CD4-positive, alpha-beta memory T cell (primary cell): ENCODE measurements at regions not wholly inside any gene's neighbourhood (a gene's known extent, or its start where the extent isn't known, plus 50 kb on each side); places are given as distances from the start of the nearest gene placed in this dataset.

Source experiments
- CTCF ChIA-PET: fragments of 350-600 bp; sonication (Branson Sonifier 250); formaldehyde crosslinking; loops from one replicate; lab custom pipeline; 2021; ENCODE audit warnings: inconsistent platforms; ENCODE audit not compliant: partially characterized antibody; lab: Charles Lee
- POLR2A ChIA-PET: fragments of 350-600 bp; sonication (Branson Sonifier 250); formaldehyde crosslinking; loops from one replicate; lab custom pipeline; 2021; ENCODE audit not compliant: partially characterized antibody; lab: Charles Lee
- DNase-seq, 5 donors: peaks; one replicate each; pipeline versions ENCODE4 v3.0.0 to v3.0.0-alpha.2; 2020 to 2022; ENCODE audit warnings: mixed read lengths in 1 of 5
- H3K27ac ChIP-seq: one replicate; pipeline ENCODE4 v1.7.0; 2013; ENCODE audit warnings: low read depth, low read length
- H3K27me3 ChIP-seq: 2 replicates; pipeline ENCODE4 v1.7.0; 2013; ENCODE audit warnings: mild to moderate bottlenecking, low read length, moderate library complexity; ENCODE audit not compliant: insufficient read depth
- H3K36me3 ChIP-seq: 2 replicates; pipeline ENCODE4 v1.7.0; 2013; ENCODE audit warnings: mild to moderate bottlenecking, low read length, moderate library complexity; ENCODE audit not compliant: insufficient read depth
- H3K4me1 ChIP-seq: 2 replicates; pipeline ENCODE4 v1.7.0; 2013; ENCODE audit warnings: mild to moderate bottlenecking, low read length, moderate library complexity; ENCODE audit not compliant: insufficient read depth
- H3K4me3 ChIP-seq, 2 donors: one replicate each; pipeline ENCODE4 v1.7.0; 2013; ENCODE audit warnings: low read length in 2 of 2, mild to moderate bottlenecking in 1 of 2
- H3K9me3 ChIP-seq, 2 donors: one replicate each; pipeline ENCODE4 v1.7.0; 2013; ENCODE audit warnings: low read length in 2 of 2, control low read depth in 1 of 2; ENCODE audit not compliant: control insufficient read depth in 1 of 2
- H3K27ac Mint-ChIP-seq, 7 donors: one replicate each; pipeline ENCODE4 v1.8.0; 2020 to 2021; ENCODE audit warnings: mixed read lengths in 7 of 7, mild to moderate bottlenecking in 6 of 7, inconsistent platforms in 3 of 7, moderate library complexity in 3 of 7
- H3K27me3 Mint-ChIP-seq, 2 donors: one replicate each; pipeline ENCODE4 v1.8.0; 2020 to 2021; ENCODE audit warnings: mixed read lengths in 2 of 2
- H3K36me3 Mint-ChIP-seq, 2 donors: one replicate each; pipeline ENCODE4 v1.8.0; 2020 to 2021; ENCODE audit warnings: mixed read lengths in 2 of 2, inconsistent platforms in 1 of 2, mild to moderate bottlenecking in 1 of 2
- H3K4me1 Mint-ChIP-seq, 4 donors: one replicate each; pipeline ENCODE4 v1.8.0; 2020 to 2021; ENCODE audit warnings: mixed read lengths in 4 of 4, mild to moderate bottlenecking in 1 of 4
- H3K4me3 Mint-ChIP-seq, 8 donors: one replicate each; pipeline ENCODE4 v1.8.0; 2020 to 2021; ENCODE audit warnings: mixed read lengths in 8 of 8, mild to moderate bottlenecking in 7 of 8, moderate library complexity in 6 of 8, inconsistent platforms in 3 of 8
- H3K9me3 Mint-ChIP-seq, 8 donors: one replicate each; pipeline ENCODE4 v1.8.0; 2020 to 2021; ENCODE audit warnings: mixed read lengths in 8 of 8, mild to moderate bottlenecking in 5 of 8, inconsistent platforms in 3 of 8, moderate library complexity in 1 of 8
- intact Hi-C: fragments of 100-400 bp; cut with micrococcal nuclease; formaldehyde crosslinking; loops from one replicate; pipeline ENCODE4 v1.15.1; 2023

DNA sequence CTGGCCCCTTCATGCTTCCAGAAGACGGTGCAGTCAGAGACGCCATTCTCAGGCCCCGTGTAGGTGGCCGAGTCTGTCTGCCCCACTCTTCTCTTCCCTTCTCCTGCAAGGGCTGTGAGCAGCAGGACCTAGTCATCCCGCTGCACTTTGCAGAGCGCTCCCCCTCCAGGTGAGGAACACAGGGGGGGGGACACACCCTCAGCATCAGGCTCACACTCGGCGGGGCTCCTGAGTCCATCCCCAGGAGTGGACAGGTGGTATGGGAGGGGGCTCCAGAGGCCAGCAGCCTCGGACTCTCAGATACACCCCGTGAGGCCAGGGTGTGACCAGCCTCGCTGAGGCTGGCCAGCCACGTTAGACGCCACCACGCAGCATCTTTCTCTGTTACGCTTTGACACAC lies 460.5 kb upstream of the MYT1L start:
- Mint-ChIP-seq H3K36me3 (no peaks in the 10 kb centered on the region), H3K9me3 (peaks cover 0 to 4% (median 0%) of the 10 kb centered on the region in 8 donors), H3K27ac (no peak overlapping the region), H3K27me3 (peaks cover 3% of the 10 kb centered on the region in 2 donors), H3K4me3 (no peak overlapping the region), H3K4me1 (no peaks in the 10 kb centered on the region)
- no peak overlapping the region for H3K27ac ChIP-seq
- no peaks in the 10 kb centered on the region for H3K9me3 ChIP-seq
- ChIA-PET CTCF (no interaction called here), POLR2A (no interaction called here)
- no peak overlapping the region for H3K4me3 ChIP-seq
- H3K27me3 ChIP-seq: no peaks in the 10 kb centered on the region
- no peaks in the 10 kb centered on the region for H3K36me3 ChIP-seq
- intact Hi-C loops: no loop called here
- no peak for DNase-seq
- H3K4me1 ChIP-seq: no peaks in the 10 kb centered on the region

DNA sequence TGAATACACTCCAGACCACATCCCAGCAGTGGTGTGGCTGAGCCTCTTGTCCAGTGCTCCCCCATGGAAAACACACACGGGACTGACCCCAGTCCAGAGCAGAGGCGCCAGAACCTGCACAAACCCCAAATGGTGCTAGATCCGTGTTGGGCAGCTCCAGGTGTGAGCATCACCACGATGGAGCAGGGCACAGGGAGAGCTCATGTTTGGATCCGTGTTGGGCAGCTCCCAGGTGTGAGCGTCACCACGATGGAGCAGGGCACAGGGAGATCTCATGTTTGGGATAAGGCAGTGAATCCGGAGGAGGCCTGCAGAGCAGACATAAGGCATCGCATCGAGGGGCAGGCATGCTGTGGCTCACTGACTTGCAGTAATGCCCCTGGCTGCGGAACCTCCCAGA lies 460.0 kb upstream of the MYT1L start:
- Mint-ChIP-seq H3K27ac (no peak overlapping the region), H3K9me3 (peaks cover 0 to 4% (median 0%) of the 10 kb centered on the region in 8 donors), H3K4me3 (no peak overlapping the region), H3K27me3 (peaks cover 3% of the 10 kb centered on the region in 2 donors), H3K4me1 (no peaks in the 10 kb centered on the region), H3K36me3 (no peaks in the 10 kb centered on the region)
- Histone ChIP-seq H3K9me3 (no peaks in the 10 kb centered on the region), H3K27ac (no peak overlapping the region), H3K4me3 (no peak overlapping the region), H3K4me1 (no peaks in the 10 kb centered on the region), H3K36me3 (no peaks in the 10 kb centered on the region), H3K27me3 (no peaks in the 10 kb centered on the region)
- intact Hi-C loops: no loop called here
- CTCF ChIA-PET: no interaction called here
- DNase-seq: no peak
- POLR2A ChIA-PET: no interaction called here

DNA sequence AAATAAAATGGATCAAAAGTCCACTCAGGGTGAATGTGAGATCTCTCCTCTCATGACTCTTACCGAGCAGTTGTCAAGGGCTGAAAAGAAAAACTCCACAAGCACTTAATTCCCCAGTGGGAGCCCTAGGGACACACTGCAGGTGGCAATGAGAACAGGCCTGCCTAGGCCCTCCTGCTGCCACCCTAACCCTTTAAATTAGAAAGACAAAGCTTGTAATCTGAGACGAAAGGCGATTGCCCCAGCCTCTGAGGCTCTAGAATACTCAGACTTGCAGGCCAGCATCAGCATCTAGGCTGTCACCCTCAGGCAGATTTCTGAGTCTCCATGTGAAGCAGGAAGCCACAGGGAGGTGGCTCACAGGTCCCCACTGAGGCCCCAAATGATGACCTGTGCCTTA lies 457.0 kb upstream of the MYT1L start:
- no peak overlapping the region for H3K4me3 Mint-ChIP-seq
- no peak overlapping the region for H3K27ac Mint-ChIP-seq
- Histone ChIP-seq H3K36me3 (no peaks in the 10 kb centered on the region), H3K27me3 (no peaks in the 10 kb centered on the region), H3K27ac (no peak overlapping the region), H3K4me3 (no peak overlapping the region), H3K4me1 (no peaks in the 10 kb centered on the region), H3K9me3 (no peaks in the 10 kb centered on the region)
- CTCF ChIA-PET: no interaction called here
- H3K9me3 Mint-ChIP-seq: peaks cover 0 to 7% (median 0%) of the 10 kb centered on the region in 8 donors
- DNase-seq: no peak
- H3K36me3 Mint-ChIP-seq: no peaks in the 10 kb centered on the region
- H3K27me3 Mint-ChIP-seq: peaks cover 4 to 5% of the 10 kb centered on the region in 2 donors
- intact Hi-C loops: no loop called here
- H3K4me1 Mint-ChIP-seq: no peaks in the 10 kb centered on the region
- POLR2A ChIA-PET: no interaction called here

DNA sequence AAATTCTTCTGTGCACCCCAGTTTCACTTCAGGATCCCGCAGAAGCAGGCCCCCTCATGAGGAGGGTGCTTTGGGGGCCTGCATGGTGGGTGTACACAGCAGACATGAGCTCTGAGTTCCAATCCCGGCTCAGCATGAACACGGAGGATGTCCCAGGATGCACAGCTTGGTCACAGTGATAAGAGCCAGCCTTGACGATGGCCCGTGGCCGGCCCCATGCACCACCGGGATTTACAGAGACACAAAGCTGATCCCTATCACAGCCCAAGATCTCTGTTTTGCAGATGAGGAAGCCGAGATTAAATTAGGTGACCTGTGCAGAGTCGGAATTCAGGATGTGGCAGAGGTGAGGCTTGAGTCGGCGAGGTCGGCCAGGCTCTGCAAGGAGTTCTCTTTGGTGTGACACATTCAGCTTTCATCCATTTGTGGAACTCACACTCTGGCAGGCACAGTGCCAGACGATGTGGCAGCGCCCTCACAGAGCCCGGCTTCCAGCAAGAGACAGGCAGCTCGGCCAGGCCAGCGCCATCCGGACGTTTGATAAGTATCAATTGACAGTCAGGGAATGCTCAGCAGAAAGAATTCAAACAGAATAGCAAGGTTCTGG lies 456.3 kb upstream of the MYT1L start:
- no peaks in the 10 kb centered on the region for H3K27me3 ChIP-seq

DNA sequence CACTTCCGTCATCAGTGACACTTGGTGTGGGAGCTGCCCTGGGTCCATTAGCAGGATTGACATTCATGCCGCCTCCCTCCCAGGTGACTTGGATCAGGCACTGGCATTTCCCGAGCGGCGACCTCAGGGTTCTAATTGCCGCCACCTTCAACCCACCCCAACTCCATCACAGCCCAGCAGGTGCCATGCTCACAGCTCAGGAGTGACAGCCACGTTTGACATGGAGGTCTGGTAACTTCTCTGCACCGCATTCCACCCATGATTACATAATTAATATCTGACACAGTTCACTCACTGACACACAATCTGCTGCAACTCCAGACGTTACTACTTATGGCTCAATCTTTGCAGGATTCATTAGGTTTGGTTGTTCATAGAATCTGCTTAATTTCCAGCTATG lies 450.9 kb upstream of the MYT1L start:
- Mint-ChIP-seq H3K27ac (no peak overlapping the region), H3K4me1 (no peaks in the 10 kb centered on the region), H3K27me3 (peaks cover 3 to 5% of the 10 kb centered on the region in 2 donors), H3K4me3 (no peak overlapping the region), H3K9me3 (peaks cover 2 to 22% (median 15%) of the 10 kb centered on the region in 8 donors), H3K36me3 (no peaks in the 10 kb centered on the region)
- no peaks in the 10 kb centered on the region for H3K36me3 ChIP-seq
- H3K27ac ChIP-seq: no peak overlapping the region
- ChIA-PET CTCF (no interaction called here), POLR2A (no interaction called here)
- H3K4me3 ChIP-seq: no peak overlapping the region
- H3K27me3 ChIP-seq: no peaks in the 10 kb centered on the region
- no peak for DNase-seq
- no peaks in the 10 kb centered on the region for H3K4me1 ChIP-seq
- H3K9me3 ChIP-seq: no peaks in the 10 kb centered on the region
- intact Hi-C loops: no loop called here

More for the DNA sequence above, 456.3 kb upstream of the MYT1L start:
- Mint-ChIP-seq H3K27ac (no peak overlapping the region), H3K9me3 (peaks cover 0 to 7% (median 2%) of the 10 kb centered on the region in 8 donors), H3K4me3 (no peak overlapping the region), H3K36me3 (no peaks in the 10 kb centered on the region), H3K27me3 (peaks cover 3 to 5% of the 10 kb centered on the region in 2 donors), H3K4me1 (no peaks in the 10 kb centered on the region)
- ChIA-PET POLR2A (no interaction called here), CTCF (no interaction called here)
- Histone ChIP-seq H3K27ac (no peak overlapping the region), H3K9me3 (no peaks in the 10 kb centered on the region), H3K4me1 (no peaks in the 10 kb centered on the region), H3K4me3 (no peak overlapping the region), H3K36me3 (no peaks in the 10 kb centered on the region)
- intact Hi-C loops: no loop called here
- DNase-seq: no peak

DNA sequence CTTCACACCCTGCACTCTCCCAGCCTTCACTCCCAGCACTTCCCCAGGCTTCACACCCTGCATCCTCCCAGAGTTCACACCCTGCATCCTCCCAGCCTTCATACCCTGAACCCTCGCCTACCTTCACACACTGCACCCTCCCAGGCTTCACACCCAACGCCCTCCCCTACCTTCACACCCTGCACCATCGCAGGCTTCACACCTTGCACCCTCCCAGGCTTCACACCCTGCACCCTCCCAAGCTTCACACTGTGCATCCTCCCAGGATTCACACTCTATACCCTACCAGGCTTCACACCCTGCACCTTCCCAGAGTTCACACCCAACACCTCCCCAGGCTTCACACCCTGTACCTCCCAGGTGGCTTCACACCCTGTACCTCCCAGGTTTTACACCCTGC lies 448.7 kb upstream of the MYT1L start:
- H3K4me1 ChIP-seq: no peaks in the 10 kb centered on the region
- ChIA-PET CTCF (no interaction called here), POLR2A (no interaction called here)
- no peaks in the 10 kb centered on the region for H3K9me3 ChIP-seq
- no peak overlapping the region for H3K27ac ChIP-seq
- H3K4me1 Mint-ChIP-seq: no peaks in the 10 kb centered on the region
- H3K4me3 ChIP-seq: no peak overlapping the region
- H3K9me3 Mint-ChIP-seq: peaks cover 2 to 22% (median 18%) of the 10 kb centered on the region in 8 donors
- peak overlapping the region in 2 of 7 donors; percentile 52 to 81 for H3K27ac Mint-ChIP-seq
- H3K4me3 Mint-ChIP-seq: peak overlapping the region in 1 of 8 donors; percentile 66
- H3K27me3 ChIP-seq: no peaks in the 10 kb centered on the region
- no peaks in the 10 kb centered on the region for H3K36me3 ChIP-seq
- no peak for DNase-seq
- intact Hi-C loops: no loop called here
- no peaks in the 10 kb centered on the region for H3K36me3 Mint-ChIP-seq
- peaks cover 3 to 5% of the 10 kb centered on the region in 2 donors for H3K27me3 Mint-ChIP-seq

DNA sequence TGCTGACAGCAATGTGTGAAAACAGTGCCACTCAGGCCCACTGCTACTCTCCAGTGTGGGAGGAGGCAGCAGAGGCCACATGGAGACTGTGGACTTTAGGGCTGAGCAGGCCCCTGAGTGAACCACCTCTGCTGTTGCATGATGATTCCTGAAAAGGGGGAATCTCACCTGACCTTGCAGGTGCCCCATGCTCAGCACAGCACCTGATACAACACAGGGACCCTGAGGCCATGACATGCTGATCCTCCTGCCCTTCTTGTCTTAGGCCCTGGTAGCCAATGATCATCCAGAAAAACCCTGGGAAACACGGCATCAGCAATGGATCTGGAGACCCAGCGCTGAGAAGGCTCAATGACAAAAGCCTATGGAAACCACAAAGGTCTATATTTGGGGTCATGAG lies 446.8 kb upstream of the MYT1L start:
- POLR2A ChIA-PET: no interaction called here
- Histone ChIP-seq H3K4me3 (no peak overlapping the region), H3K27ac (no peak overlapping the region), H3K27me3 (no peaks in the 10 kb centered on the region), H3K9me3 (no peaks in the 10 kb centered on the region), H3K4me1 (no peaks in the 10 kb centered on the region), H3K36me3 (no peaks in the 10 kb centered on the region)
- no peak overlapping the region for H3K27ac Mint-ChIP-seq
- H3K27me3 Mint-ChIP-seq: no peaks in the 10 kb centered on the region
- H3K9me3 Mint-ChIP-seq: peaks cover 2 to 22% (median 13%) of the 10 kb centered on the region in 8 donors
- no peak overlapping the region for H3K4me3 Mint-ChIP-seq
- DNase-seq: no peak
- H3K36me3 Mint-ChIP-seq: no peaks in the 10 kb centered on the region
- intact Hi-C loops: no loop called here
- H3K4me1 Mint-ChIP-seq: no peaks in the 10 kb centered on the region
- CTCF ChIA-PET: no interaction called here
